PC-9 (cell line): ENCODE measurements at regions not wholly inside any gene's neighbourhood (a gene's known extent, or its start where the extent isn't known, plus 50 kb on each side); places are given as distances from the start of the nearest gene placed in this dataset.

ENCODE experiments used
- BruUV-seq: library from RNA; stranded (reverse); fragments of 400-500 nt; replicated peaks from 2 replicates; lab custom pipeline; 2021; lab: Mats Ljungman, UMichigan
- CTCF ChIA-PET: fragments of 300-600 bp; sonication (Branson Sonifier 250); formaldehyde crosslinking; loops from one replicate; lab custom pipeline; 2022; ENCODE audit warnings: antibody characterized with exemption; lab: Charles Lee
- POLR2A ChIA-PET: fragments of 300-600 bp; sonication (Branson Sonifier 250); formaldehyde crosslinking; loops from one replicate; lab custom pipeline; 2022; ENCODE audit warnings: antibody characterized with exemption; ENCODE audit not compliant: unreplicated experiment; lab: Charles Lee
- DNase-seq, 2 experiments: peaks; one replicate each; pipeline versions ENCODE4 v3.0.0 to v3.0.0-alpha.2; 2015 to 2022; ENCODE audit warnings: mixed read lengths in 1 of 2
- H2AFZ ChIP-seq: fragments of 200-600 bp; sonication (generic); 2 replicates; pipeline ENCODE4 v1.8.1; 2017; ENCODE audit warnings: antibody characterized with exemption
- H3F3A ChIP-seq: fragments of 200-600 bp; sonication (generic); 2 replicates; pipeline ENCODE4 v1.8.1; 2017; ENCODE audit warnings: antibody characterized with exemption, mild to moderate bottlenecking, low read depth; ENCODE audit not compliant: insufficient read depth
- H3K27ac ChIP-seq: fragments of 200-600 bp; sonication (generic); 2 replicates; pipeline ENCODE4 v1.6.1; 2016; ENCODE audit warnings: mixed run types
- H3K27me3 ChIP-seq: fragments of 200-600 bp; sonication (generic); 2 replicates; pipeline ENCODE4 v1.6.1; 2016; ENCODE audit warnings: low read depth, mixed run types; ENCODE audit not compliant: insufficient read depth
- H3K36me3 ChIP-seq: fragments of 200-600 bp; sonication (generic); 2 replicates; pipeline ENCODE4 v1.6.1; 2016; ENCODE audit warnings: low read depth, mixed run types
- H3K4me1 ChIP-seq: fragments of 200-600 bp; sonication (generic); replicated peaks from 2 replicates; pipeline ENCODE4 v1.6.1; 2016; ENCODE audit warnings: mixed run types; ENCODE audit not compliant: insufficient read depth
- H3K4me2 ChIP-seq: fragments of 200-600 bp; sonication (generic); 2 replicates; pipeline ENCODE4 v1.6.1; 2017; ENCODE audit warnings: mixed run types
- H3K4me3 ChIP-seq: fragments of 200-600 bp; sonication (generic); 2 replicates; pipeline ENCODE4 v1.6.1; 2016; ENCODE audit warnings: mixed run types
- H3K79me2 ChIP-seq: fragments of 200-600 bp; sonication (generic); 2 replicates; pipeline ENCODE4 v1.6.1; 2017; ENCODE audit warnings: low read depth, mixed run types
- H3K9me2 ChIP-seq: fragments of 200-600 bp; sonication (generic); 2 replicates; pipeline ENCODE4 v1.8.1; 2017; ENCODE audit warnings: mild to moderate bottlenecking; ENCODE audit not compliant: insufficient read depth
- H3K9me3 ChIP-seq: fragments of 200-600 bp; sonication (generic); 2 replicates; pipeline ENCODE4 v1.8.1; 2016; ENCODE audit warnings: low read depth; ENCODE audit not compliant: insufficient read depth
- H4K20me1 ChIP-seq: fragments of 200-600 bp; sonication (generic); 2 replicates; pipeline ENCODE4 v1.8.1; 2017; ENCODE audit not compliant: insufficient read depth
- EZH2 ChIP-seq: fragments of 200-600 bp; sonication (generic); IDR thresholded peaks from 2 replicates; pipeline ENCODE4 v1.8.0; 2017; ENCODE audit warnings: antibody characterized with exemption, low read depth
- intact Hi-C: fragments of 100-400 bp; cut with micrococcal nuclease; formaldehyde crosslinking; loops from one replicate; pipeline ENCODE4 v1.10.0; 2022; ENCODE audit not compliant: unreplicated experiment
- TF ChIP-seq, protein P1 (sequence below): fragments of 200-600 bp; sonication (generic); conservative IDR thresholded peaks from 2 replicates; pipeline ENCODE4 v1.6.1; 2017; ENCODE audit warnings: mixed run types, antibody characterized with exemption, mild to moderate bottlenecking, moderate library complexity

DNA sequence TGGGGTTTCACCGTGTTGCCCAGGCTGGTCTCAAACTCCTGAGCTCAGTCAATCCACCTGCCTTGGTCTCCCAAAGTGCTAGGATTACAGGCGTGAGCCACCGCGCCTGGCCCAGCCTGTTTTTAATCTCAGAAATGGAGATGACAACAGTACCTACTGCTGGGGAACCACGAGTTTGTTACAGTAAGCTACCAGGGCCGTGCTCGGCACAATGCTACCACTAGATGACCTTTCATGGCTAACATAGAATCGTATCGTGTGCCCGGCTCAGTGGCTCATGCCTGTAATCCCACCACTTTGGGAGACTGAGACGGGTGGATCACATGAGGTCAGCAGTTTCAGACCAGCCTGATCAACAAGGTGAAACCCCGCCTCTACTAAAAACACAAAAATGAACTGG, 90.8 kb upstream of the SLC34A2 start:
- no peak overlapping the region for H2AFZ ChIP-seq
- no TSS peak for BruUV-seq
- no peak overlapping the region for H3K4me3 ChIP-seq
- no peaks in the 10 kb centered on the region for H3K9me2 ChIP-seq
- no peaks in the 10 kb centered on the region for H3K9me3 ChIP-seq
- H3K4me2 ChIP-seq, result no peak overlapping the region
- no peaks in the 10 kb centered on the region for H3K4me1 ChIP-seq
- ChIA-PET POLR2A (interaction anchor here (0.6 kb wide), 1 partner anchor 302 kb away, joined by 3 read pairs; no protein-coding TSS in a partner anchor), CTCF (no interaction called here)
- H3F3A ChIP-seq, result no peaks in the 10 kb centered on the region
- intact Hi-C loops, result no loop called here
- no peak for DNase-seq
- H3K36me3 ChIP-seq, result no peaks in the 10 kb centered on the region
- H4K20me1 ChIP-seq, result no peaks in the 10 kb centered on the region
- TF ChIP-seq EZH2, result no peak
- TF ChIP-seq, protein P1, sequence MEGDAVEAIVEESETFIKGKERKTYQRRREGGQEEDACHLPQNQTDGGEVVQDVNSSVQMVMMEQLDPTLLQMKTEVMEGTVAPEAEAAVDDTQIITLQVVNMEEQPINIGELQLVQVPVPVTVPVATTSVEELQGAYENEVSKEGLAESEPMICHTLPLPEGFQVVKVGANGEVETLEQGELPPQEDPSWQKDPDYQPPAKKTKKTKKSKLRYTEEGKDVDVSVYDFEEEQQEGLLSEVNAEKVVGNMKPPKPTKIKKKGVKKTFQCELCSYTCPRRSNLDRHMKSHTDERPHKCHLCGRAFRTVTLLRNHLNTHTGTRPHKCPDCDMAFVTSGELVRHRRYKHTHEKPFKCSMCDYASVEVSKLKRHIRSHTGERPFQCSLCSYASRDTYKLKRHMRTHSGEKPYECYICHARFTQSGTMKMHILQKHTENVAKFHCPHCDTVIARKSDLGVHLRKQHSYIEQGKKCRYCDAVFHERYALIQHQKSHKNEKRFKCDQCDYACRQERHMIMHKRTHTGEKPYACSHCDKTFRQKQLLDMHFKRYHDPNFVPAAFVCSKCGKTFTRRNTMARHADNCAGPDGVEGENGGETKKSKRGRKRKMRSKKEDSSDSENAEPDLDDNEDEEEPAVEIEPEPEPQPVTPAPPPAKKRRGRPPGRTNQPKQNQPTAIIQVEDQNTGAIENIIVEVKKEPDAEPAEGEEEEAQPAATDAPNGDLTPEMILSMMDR, result no peak
- no peaks in the 10 kb centered on the region for H3K79me2 ChIP-seq
- H3K27me3 ChIP-seq, result no peaks in the 10 kb centered on the region
- H3K27ac ChIP-seq, result no peak overlapping the region

DNA sequence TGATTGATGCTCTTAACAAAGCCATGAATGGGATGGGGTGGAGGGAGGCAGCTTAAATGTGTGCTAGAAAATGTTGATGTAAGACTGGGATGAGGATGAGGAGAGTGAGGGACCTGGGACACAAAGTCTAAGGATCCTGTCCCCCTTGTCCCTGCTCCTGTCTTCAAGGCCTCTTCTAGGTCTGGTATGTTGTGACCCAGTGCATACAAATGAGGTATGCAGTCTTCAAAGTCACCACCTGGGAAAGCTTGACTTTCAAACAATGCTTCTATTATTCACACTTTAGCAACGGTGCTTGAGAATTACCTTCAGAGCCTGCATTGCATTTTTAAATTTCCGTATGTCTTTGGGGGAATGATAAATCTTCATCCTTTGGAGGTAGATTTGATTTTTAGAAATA, 88.4 kb upstream of the SLC34A2 start:
- Histone ChIP-seq H3K36me3 (no peaks in the 10 kb centered on the region), H3K9me2 (no peaks in the 10 kb centered on the region), H3K4me1 (no peaks in the 10 kb centered on the region), H3K9me3 (no peaks in the 10 kb centered on the region), H4K20me1 (no peaks in the 10 kb centered on the region), H3K79me2 (no peaks in the 10 kb centered on the region), H2AFZ (no peak overlapping the region), H3K4me3 (no peak overlapping the region), H3F3A (no peaks in the 10 kb centered on the region), H3K27ac (no peak overlapping the region), H3K27me3 (no peaks in the 10 kb centered on the region), H3K4me2 (no peak overlapping the region)
- BruUV-seq, result no TSS peak
- CTCF ChIA-PET, result no interaction called here
- POLR2A ChIA-PET, result no interaction called here
- no peak for TF ChIP-seq EZH2
- TF ChIP-seq, protein P1, result no peak
- no peak for DNase-seq
- intact Hi-C loops, result no loop called here

DNA sequence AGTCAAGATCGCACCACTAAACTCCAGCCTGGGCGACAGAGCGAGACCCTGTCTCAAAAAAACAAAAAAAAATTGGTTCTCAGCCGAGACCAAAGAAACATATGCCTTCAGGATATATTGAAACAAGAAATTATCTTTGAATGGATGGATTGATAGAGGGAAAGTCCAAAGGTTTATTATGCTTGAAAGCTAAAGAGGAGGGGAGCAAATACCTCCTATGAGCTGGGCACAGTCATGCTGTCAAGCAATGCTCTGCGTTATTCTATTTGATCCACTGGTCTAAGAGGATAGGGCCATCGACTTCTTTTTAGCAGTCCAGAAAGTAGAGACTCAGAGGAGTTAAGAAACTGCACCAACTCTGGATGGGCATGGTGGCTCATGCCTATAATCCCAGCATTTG, 85.9 kb upstream of the SLC34A2 start:
- ChIA-PET CTCF (no interaction called here), POLR2A (no interaction called here)
- no TSS peak for BruUV-seq
- no peaks in the 10 kb centered on the region for H3K79me2 ChIP-seq
- H4K20me1 ChIP-seq, result no peaks in the 10 kb centered on the region
- no peaks in the 10 kb centered on the region for H3K27me3 ChIP-seq
- no peak overlapping the region for H2AFZ ChIP-seq
- no peak for DNase-seq
- H3K27ac ChIP-seq, result no peak overlapping the region
- no peaks in the 10 kb centered on the region for H3K36me3 ChIP-seq
- no peak for TF ChIP-seq EZH2
- TF ChIP-seq, protein P1, result no peak
- H3K9me3 ChIP-seq, result no peaks in the 10 kb centered on the region
- H3K4me3 ChIP-seq, result no peak overlapping the region
- H3F3A ChIP-seq, result no peaks in the 10 kb centered on the region
- H3K4me1 ChIP-seq, result no peaks in the 10 kb centered on the region
- H3K4me2 ChIP-seq, result no peak overlapping the region
- intact Hi-C loops, result no loop called here
- H3K9me2 ChIP-seq, result no peaks in the 10 kb centered on the region
